A549 (cell line): ENCODE measurements at regions not wholly inside any gene's neighbourhood (a gene's known extent, or its start where the extent isn't known, plus 50 kb on each side); places are given as distances from the start of the nearest gene placed in this dataset.

Source experiments
- ATAC-seq, 2 experiments: fragments of 200-7000 bp in 1 of 2; fragments of >200 bp in 1 of 2; cut with Nextera tagmentation in 1 of 2; cut with Tn5 transposase in 1 of 2; 3 replicates each; pipeline versions ENCODE4 v1.8.0 to v1.9.1; 2018 to 2020; ENCODE audit warnings: mild to moderate bottlenecking in 1 of 2, moderate library complexity in 1 of 2
- CTCF ChIA-PET: fragments of 300-600 bp; sonication (Branson Sonifier 250); formaldehyde crosslinking; extraction: SDS; loops from one replicate; lab custom pipeline; 2021; ENCODE audit warnings: antibody characterized with exemption, inconsistent platforms; lab: Yijun Ruan, JAX
- POLR2A ChIA-PET: fragments of 350-600 bp; formaldehyde crosslinking; extraction: SDS; loops from one replicate; lab custom pipeline; 2021; ENCODE audit warnings: antibody characterized with exemption, inconsistent platforms; lab: Yijun Ruan, JAX
- DNase-seq, 2 experiments: peaks; one replicate each; pipeline versions ENCODE4 v3.0.0 to v3.0.0-alpha.2; 2011 to 2016; ENCODE audit warnings: low read depth in 1 of 2, low spot score in 1 of 2
- FAIRE-seq: peaks from 2 replicates; lab custom pipeline; 2011; peaks lifted over from hg19 to GRCh38; lab: Jason Lieb, UNC
- H3K27ac ChIP-seq, 2 experiments: fragments of >200 bp; sonication (Bioruptor Twin); formaldehyde crosslinking; 3 replicates each; pipeline ENCODE4 v1.5.1; 2016 to 2017
- H3K4me1 ChIP-seq: fragments of >200 bp; sonication (Bioruptor Twin); formaldehyde crosslinking; 3 replicates; pipeline ENCODE4 v1.6.1; 2016
- H3K4me2 ChIP-seq: fragments of >200 bp; sonication (Bioruptor Twin); formaldehyde crosslinking; 3 replicates; pipeline ENCODE4 v1.6.1; 2016
- H3K4me3 ChIP-seq: fragments of >200 bp; sonication (Bioruptor Twin); formaldehyde crosslinking; 3 replicates; pipeline ENCODE4 v1.5.1; 2016
- H3K9me3 ChIP-seq: fragments of >200 bp; sonication (Bioruptor Twin); formaldehyde crosslinking; 3 replicates; pipeline ENCODE4 v1.6.1; 2016
- ATOH8 ChIP-seq: fragments of 250-450 bp; sonication (Bioruptor Pico); IDR thresholded peaks from 2 replicates; pipeline ENCODE4 v1.5.0; 2020; ENCODE audit warnings: low read depth, mild to moderate bottlenecking, moderate library complexity
- BCL3 ChIP-seq: fragments of >200 bp; sonication (Bioruptor Twin); formaldehyde crosslinking; IDR thresholded peaks from 3 replicates; pipeline ENCODE4 v1.6.1; 2016
- CHD4 ChIP-seq: fragments of 200-600 bp; sonication (generic); IDR thresholded peaks from 2 replicates; pipeline ENCODE4 v1.6.1; 2016; ENCODE audit warnings: antibody characterized with exemption, mild to moderate bottlenecking, borderline replicate concordance
- CTCF ChIP-seq: fragments of >200 bp; sonication (Bioruptor Twin); formaldehyde crosslinking; IDR thresholded peaks from 3 replicates; pipeline ENCODE4 v1.5.1; 2016
- E2F6 ChIP-seq: IDR thresholded peaks from 2 replicates; pipeline ENCODE4 v1.6.1; 2012; ENCODE audit warnings: low read depth, borderline replicate concordance
- EHF ChIP-seq: fragments of 250-450 bp; sonication (Bioruptor Pico); IDR thresholded peaks from 2 replicates; pipeline ENCODE4 v1.5.0; 2020; ENCODE audit warnings: mild to moderate bottlenecking
- EP300 ChIP-seq, 2 experiments: fragments of >200 bp; sonication (Bioruptor Twin); formaldehyde crosslinking; IDR thresholded peaks; 2 replicates in 1 of 2; 3 replicates in 1 of 2; pipeline ENCODE4 v1.6.1; 2016 to 2017
- ESRRA ChIP-seq: fragments of 150-350 bp; IDR thresholded peaks from 2 replicates; pipeline ENCODE4 v1.6.1; 2014; ENCODE audit warnings: mild to moderate bottlenecking, low read length, borderline replicate concordance
- FOXS1 ChIP-seq: fragments of 250-450 bp; sonication (Bioruptor Pico); IDR thresholded peaks from 2 replicates; pipeline ENCODE4 v1.5.0; 2020; ENCODE audit warnings: mild to moderate bottlenecking, moderate library complexity
- GATA3 ChIP-seq: IDR thresholded peaks from 2 replicates; pipeline ENCODE4 v1.6.1; 2012; ENCODE audit warnings: borderline replicate concordance
- HES2 ChIP-seq: fragments of >200 bp; sonication (Bioruptor Twin); formaldehyde crosslinking; IDR thresholded peaks from 2 replicates; pipeline ENCODE4 v1.6.1; 2016
- HEYL ChIP-seq: fragments of 250-450 bp; sonication (Bioruptor Pico); IDR thresholded peaks from 2 replicates; pipeline ENCODE4 v1.8.0; 2021; ENCODE audit warnings: mild to moderate bottlenecking, moderate library complexity
- HOXB13 ChIP-seq: fragments of 250-450 bp; sonication (Bioruptor Pico); IDR thresholded peaks from 2 replicates; pipeline ENCODE4 v1.5.0; 2020; ENCODE audit warnings: low read depth, mild to moderate bottlenecking, moderate library complexity
- KDM1A ChIP-seq: fragments of 200-600 bp; sonication (generic); IDR thresholded peaks from 2 replicates; pipeline ENCODE4 v1.6.1; 2016; ENCODE audit warnings: low read depth, mild to moderate bottlenecking
- MAZ ChIP-seq: fragments of 150-350 bp; IDR thresholded peaks from 2 replicates; pipeline ENCODE4 v1.6.1; 2014; ENCODE audit warnings: antibody characterized with exemption, low read depth, low read length, borderline replicate concordance
- NR3C1 ChIP-seq: fragments of >200 bp; sonication (Bioruptor Twin); formaldehyde crosslinking; IDR thresholded peaks from 3 replicates; pipeline ENCODE4 v1.6.1; 2017
- PBX3 ChIP-seq: IDR thresholded peaks from 2 replicates; pipeline ENCODE4 v1.6.1; 2012
- REST ChIP-seq: fragments of 200-600 bp; sonication (generic); IDR thresholded peaks from 2 replicates; pipeline ENCODE4 v1.6.1; 2016; ENCODE audit warnings: antibody characterized with exemption, mild to moderate bottlenecking, moderate library complexity
- ZSCAN20 ChIP-seq: fragments of 250-450 bp; sonication (Bioruptor Pico); IDR thresholded peaks from 2 replicates; pipeline ENCODE4 v1.8.0; 2022; ENCODE audit warnings: mild to moderate bottlenecking, moderate library complexity
- WGBS: methylation state at CpG from one replicate; pipeline ENCODE4 v1.1.6; 2017; ENCODE audit errors: missing lambda C conversion rate; 5-methylcytosine and 5-hydroxymethylcytosine counted together

- Histone ChIP-seq H3K4me3 (no peak overlapping the region), H3K9me3 (no peaks in the 10 kb centered on the region), H3K4me2 (no peak overlapping the region), H3K4me1 (peaks cover 6% of the 10 kb centered on the region; the same call in 1 of the 3 replicates), H3K27ac (no peak overlapping the region)
- DNase-seq (no peak), FAIRE-seq (no peak), ATAC-seq (no peak)
- 43% methylated on average over 7 of the region's 7 CpGs for whole genome bisulfite sequencing
- CTCF ChIA-PET, result no interaction called here
- POLR2A ChIA-PET, result no interaction called here
- TF ChIP-seq PBX3, result no peak
- TF ChIP-seq BCL3, result no peak
Observed at GRCh38 chr4:17029432-17029831, 131.0 kb upstream of the LDB2 start.

GRCh38 chr4:17027495-17027894 is 129.1 kb upstream of the LDB2 start:
- ATAC-seq (peak in 1 of 2 experiments; percentile 34; a peak in 1 of 6 replicates), FAIRE-seq (no peak), DNase-seq (peak in 1 of 2 experiments; percentile 26)
- Histone ChIP-seq H3K4me2 (no peak overlapping the region), H3K4me3 (no peak overlapping the region), H3K27ac (no peak overlapping the region), H3K4me1 (peaks cover 6% of the 10 kb centered on the region; the same call in 1 of the 3 replicates), H3K9me3 (no peaks in the 10 kb centered on the region)
- TF ChIP-seq ZSCAN20 (CRISPR knock-in tag) (no peak), HES2 (no peak), HOXB13 (no peak), CHD4 (no peak), REST (no peak), E2F6 (no peak), GATA3 (no peak), FOXS1 (CRISPR knock-in tag) (no peak), MAZ (no peak), EHF (no peak), ESRRA (no peak), NR3C1 (no peak), ATOH8 (CRISPR knock-in tag) (no peak), HEYL (no peak), KDM1A (no peak), CTCF (no peak), EP300 (IDR thresholded peaks at IDR 0.05) (no peak)
- ChIA-PET POLR2A (no interaction called here), CTCF (no interaction called here)
- 34% methylated on average over 6 of the region's 6 CpGs for WGBS
